ENCODE measurements at regions not wholly inside any gene's neighbourhood (a gene's known extent, or its start where the extent isn't known, plus 50 kb on each side); places are given as distances from the start of the nearest gene placed in this dataset.

DNA sequence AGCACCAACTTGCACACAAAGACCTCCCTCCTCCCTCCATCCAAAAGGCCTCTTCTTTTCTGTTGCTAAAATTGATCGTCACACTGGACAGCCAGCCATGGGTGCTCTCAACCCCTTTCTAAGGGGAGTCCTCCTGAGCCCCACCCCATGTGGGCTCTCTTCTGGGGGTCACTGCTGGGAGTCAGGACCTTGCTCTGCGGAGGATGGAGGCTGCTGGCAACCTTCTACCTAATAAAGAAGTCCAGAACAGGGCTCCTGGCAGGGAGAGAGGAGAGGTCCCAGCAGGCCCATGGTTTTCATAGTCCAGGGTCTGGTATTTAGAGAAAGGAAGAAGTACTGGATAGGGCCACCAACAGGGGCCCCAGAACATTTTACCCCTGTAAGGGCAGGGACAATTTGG lies 67.6 kb upstream of the OTOS start:
- intact Hi-C loops (cut with micrococcal nuclease; ENCODE audit: unreplicated experiment) = no loop called here
- Histone ChIP-seq H3K4me1 (ENCODE audit: insufficient read depth, low read length, poor library complexity, severe bottlenecking) (no peaks in the 10 kb centered on the region), H3K9me3 (ENCODE audit: low read depth, low read length, poor library complexity, severe bottlenecking) (no peaks in the 10 kb centered on the region), H3K4me3 (ENCODE audit: low read depth, low read length, poor library complexity, severe bottlenecking) (no peak overlapping the region), H3K36me3 (ENCODE audit: insufficient read depth, low read length, poor library complexity, severe bottlenecking) (no peaks in the 10 kb centered on the region), H3K27me3 (replicated peaks; ENCODE audit: insufficient read depth, low read depth, low read length, poor library complexity) (peaks cover 7% of the 10 kb centered on the region), H3K27ac (ENCODE audit: low read depth, low read length, poor library complexity, severe bottlenecking) (no peak overlapping the region)
- ChIA-PET POLR2A (ENCODE audit: low non-redundant PET) (no interaction called here), CTCF (no interaction called here)
- DNase-seq (ENCODE audit: low spot score) = no peak
- BruUV-seq (replicated peaks) = no TSS peak
- TF ChIP-seq EZH2 (IDR thresholded peaks at IDR 0.05; ENCODE audit: borderline replicate concordance, low read depth, low read length, poor library complexity, severe bottlenecking) (no peak), CTCF (conservative IDR thresholded peaks at IDR 0.05; ENCODE audit: low read depth, low read length) (no peak)

- peaks cover 7% of the 10 kb centered on the region for H3K27me3 ChIP-seq (replicated peaks; ENCODE audit: insufficient read depth, low read depth, low read length, poor library complexity)
- H3K4me3 ChIP-seq (ENCODE audit: low read depth, low read length, poor library complexity, severe bottlenecking) = no peak overlapping the region
- no TSS peak for BruUV-seq (replicated peaks)
- H3K9me3 ChIP-seq (ENCODE audit: low read depth, low read length, poor library complexity, severe bottlenecking) = no peaks in the 10 kb centered on the region
- no peaks in the 10 kb centered on the region for H3K4me1 ChIP-seq (ENCODE audit: insufficient read depth, low read length, poor library complexity, severe bottlenecking)
- no peak for DNase-seq (ENCODE audit: low spot score)
- no peaks in the 10 kb centered on the region for H3K36me3 ChIP-seq (ENCODE audit: insufficient read depth, low read length, poor library complexity, severe bottlenecking)
- no peak overlapping the region for H3K27ac ChIP-seq (ENCODE audit: low read depth, low read length, poor library complexity, severe bottlenecking)
- no peak for TF ChIP-seq CTCF (conservative IDR thresholded peaks at IDR 0.05; ENCODE audit: low read depth, low read length)
- no peak for TF ChIP-seq EZH2 (IDR thresholded peaks at IDR 0.05; ENCODE audit: borderline replicate concordance, low read depth, low read length, poor library complexity, severe bottlenecking)
- intact Hi-C loops (cut with micrococcal nuclease; ENCODE audit: unreplicated experiment) = no loop called here
- ChIA-PET POLR2A (ENCODE audit: low non-redundant PET) (no interaction called here), CTCF (no interaction called here)
Observed at GRCh38 chr2:240208631-240209211, 68.3 kb upstream of the OTOS start.

- peaks cover 7% of the 10 kb centered on the region for H3K27me3 ChIP-seq (replicated peaks; ENCODE audit: insufficient read depth, low read depth, low read length, poor library complexity)
- BruUV-seq (replicated peaks) = no TSS peak
- CTCF ChIA-PET = no interaction called here
Observed at GRCh38 chr2:240209493-240209892, 69.0 kb upstream of the OTOS start.

More at GRCh38 chr2:240209493-240209892, 69.0 kb upstream of the OTOS start:
- POLR2A ChIA-PET (ENCODE audit: low non-redundant PET) = no interaction called here
- H3K27ac ChIP-seq (ENCODE audit: low read depth, low read length, poor library complexity, severe bottlenecking) = no peak overlapping the region
- intact Hi-C loops (cut with micrococcal nuclease; ENCODE audit: unreplicated experiment) = no loop called here
- no peak overlapping the region for H3K4me3 ChIP-seq (ENCODE audit: low read depth, low read length, poor library complexity, severe bottlenecking)
- no peaks in the 10 kb centered on the region for H3K4me1 ChIP-seq (ENCODE audit: insufficient read depth, low read length, poor library complexity, severe bottlenecking)
- no peaks in the 10 kb centered on the region for H3K9me3 ChIP-seq (ENCODE audit: low read depth, low read length, poor library complexity, severe bottlenecking)
- DNase-seq (ENCODE audit: low spot score) = no peak
- TF ChIP-seq CTCF (conservative IDR thresholded peaks at IDR 0.05; ENCODE audit: low read depth, low read length) (no peak), EZH2 (IDR thresholded peaks at IDR 0.05; ENCODE audit: borderline replicate concordance, low read depth, low read length, poor library complexity, severe bottlenecking) (no peak)
- H3K36me3 ChIP-seq (ENCODE audit: insufficient read depth, low read length, poor library complexity, severe bottlenecking) = no peaks in the 10 kb centered on the region

Data from A673 (cell line).